ENCODE measurements at regions not wholly inside any gene's neighbourhood (a gene's known extent, or its start where the extent isn't known, plus 50 kb on each side); places are given as distances from the start of the nearest gene placed in this dataset.

DNA sequence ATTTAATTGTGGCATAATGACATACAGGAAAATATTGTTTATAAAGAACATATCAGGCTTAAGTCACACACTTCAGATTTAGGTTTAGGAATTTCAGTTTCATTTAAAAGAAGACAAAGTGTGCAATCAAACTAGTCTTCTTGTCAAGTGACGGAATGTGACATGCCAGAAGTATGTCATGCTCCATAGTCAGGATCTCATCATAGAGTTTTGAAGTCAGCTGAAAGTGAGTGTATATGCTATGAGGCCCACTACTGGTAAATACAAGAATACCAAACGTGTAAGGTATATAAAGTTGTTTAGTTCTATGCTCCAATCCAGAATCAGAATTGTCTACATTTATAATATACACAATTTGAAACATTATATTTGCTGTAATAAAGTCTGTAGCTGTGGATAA is 988.4 kb downstream of the TBL1XR1 start:
- no peak overlapping the region for H3K27ac Mint-ChIP-seq (ENCODE audit: low read depth, unreplicated experiment)
- TF ChIP-seq CTCF (IDR thresholded peaks at IDR 0.05; ENCODE audit: unreplicated experiment): no peak
- H3K4me3 Mint-ChIP-seq (ENCODE audit: unreplicated experiment): no peak overlapping the region
- no peaks in the 10 kb centered on the region for H3K4me1 Mint-ChIP-seq (ENCODE audit: insufficient read depth, unreplicated experiment)
- intact Hi-C loops (cut with micrococcal nuclease): no loop called here
- no peaks in the 10 kb centered on the region for H3K9me3 Mint-ChIP-seq (ENCODE audit: unreplicated experiment)
- ChIA-PET POLR2A (no interaction called here), CTCF (interaction anchor here (1.2 kb wide), 1 partner anchor 15 kb away, joined by 3 read pairs; no protein-coding TSS in a partner anchor)
- no peak for DNase-seq (ENCODE audit: unreplicated experiment)
- H3K36me3 Mint-ChIP-seq (ENCODE audit: insufficient read depth, unreplicated experiment): no peaks in the 10 kb centered on the region
- BruUV-seq (replicated peaks): no TSS peak
- no peaks in the 10 kb centered on the region for H3K27me3 Mint-ChIP-seq (ENCODE audit: insufficient read depth, unreplicated experiment)

- POLR2A ChIA-PET: no interaction called here
- CTCF ChIA-PET: no interaction called here
These were observed 989.0 kb downstream of the TBL1XR1 start for GRCh38 chr3:176208283-176208682.

DNA sequence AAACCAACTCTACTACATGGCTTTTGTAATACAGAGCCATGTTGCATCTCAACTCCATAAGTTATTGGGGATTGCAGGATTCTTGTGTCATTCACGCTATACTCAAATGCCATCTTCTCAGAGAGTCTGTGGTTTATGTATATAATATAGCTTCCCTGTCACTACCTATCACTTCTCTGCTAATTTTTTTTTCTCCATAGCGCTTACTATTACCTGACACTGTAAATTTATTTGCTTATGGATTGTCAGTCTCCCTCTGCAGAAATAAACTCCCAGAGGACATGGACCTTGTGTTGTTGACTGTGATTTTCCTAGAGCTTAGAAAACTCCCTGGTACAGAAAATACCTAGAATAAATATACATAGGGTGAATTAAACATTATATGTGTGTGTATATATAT is 990.5 kb downstream of the TBL1XR1 start:
- Mint-ChIP-seq H3K27ac (ENCODE audit: low read depth, unreplicated experiment) (no peak overlapping the region), H3K27me3 (ENCODE audit: insufficient read depth, unreplicated experiment) (no peaks in the 10 kb centered on the region), H3K9me3 (ENCODE audit: unreplicated experiment) (no peaks in the 10 kb centered on the region), H3K4me1 (ENCODE audit: insufficient read depth, unreplicated experiment) (no peaks in the 10 kb centered on the region), H3K4me3 (ENCODE audit: unreplicated experiment) (no peak overlapping the region), H3K36me3 (ENCODE audit: insufficient read depth, unreplicated experiment) (no peaks in the 10 kb centered on the region)
- BruUV-seq (replicated peaks): no TSS peak
- no peak for TF ChIP-seq CTCF (IDR thresholded peaks at IDR 0.05; ENCODE audit: unreplicated experiment)
- no peak for DNase-seq (ENCODE audit: unreplicated experiment)
- POLR2A ChIA-PET: no interaction called here
- intact Hi-C loops (cut with micrococcal nuclease): no loop called here
- CTCF ChIA-PET: no interaction called here

More at GRCh38 chr3:176208283-176208682, 989.0 kb downstream of the TBL1XR1 start:
- TF ChIP-seq CTCF (IDR thresholded peaks at IDR 0.05; ENCODE audit: unreplicated experiment): no peak
- no peaks in the 10 kb centered on the region for H3K4me1 Mint-ChIP-seq (ENCODE audit: insufficient read depth, unreplicated experiment)
- no peak overlapping the region for H3K4me3 Mint-ChIP-seq (ENCODE audit: unreplicated experiment)
- no peaks in the 10 kb centered on the region for H3K27me3 Mint-ChIP-seq (ENCODE audit: insufficient read depth, unreplicated experiment)
- intact Hi-C loops (cut with micrococcal nuclease): no loop called here
- H3K9me3 Mint-ChIP-seq (ENCODE audit: unreplicated experiment): no peaks in the 10 kb centered on the region
- BruUV-seq (replicated peaks): no TSS peak
- DNase-seq (ENCODE audit: unreplicated experiment): no peak
- no peaks in the 10 kb centered on the region for H3K36me3 Mint-ChIP-seq (ENCODE audit: insufficient read depth, unreplicated experiment)
- H3K27ac Mint-ChIP-seq (ENCODE audit: low read depth, unreplicated experiment): no peak overlapping the region

DNA sequence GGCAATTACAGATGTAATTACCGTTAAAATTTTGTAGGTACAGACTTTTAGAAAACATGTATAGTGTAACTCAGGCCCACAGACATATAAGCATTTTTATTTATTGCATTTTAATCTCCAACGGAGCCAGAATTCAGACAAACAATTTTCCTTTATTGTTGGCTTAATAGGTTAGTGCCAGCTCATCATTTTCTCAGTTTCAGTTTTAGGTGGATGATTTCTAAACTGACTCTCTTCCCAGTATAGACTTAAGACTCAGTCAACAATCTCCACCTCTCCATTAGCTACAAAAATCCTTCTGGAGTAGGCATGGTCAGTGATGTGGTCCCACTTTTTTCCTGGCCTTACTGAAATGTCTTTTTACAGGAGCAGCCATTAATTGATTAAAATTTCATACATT is 994.6 kb downstream of the TBL1XR1 start:
- no peaks in the 10 kb centered on the region for H3K4me1 Mint-ChIP-seq (ENCODE audit: insufficient read depth, unreplicated experiment)
- H3K9me3 Mint-ChIP-seq (ENCODE audit: unreplicated experiment): peaks cover under 1% of the 10 kb centered on the region
- no peak for DNase-seq (ENCODE audit: unreplicated experiment)
- POLR2A ChIA-PET: no interaction called here
- H3K36me3 Mint-ChIP-seq (ENCODE audit: insufficient read depth, unreplicated experiment): no peaks in the 10 kb centered on the region
- BruUV-seq (replicated peaks): no TSS peak
- CTCF ChIA-PET: interaction anchor here (0.6 kb wide), 1 partner anchor 266 kb away, joined by 4 read pairs; no protein-coding TSS in a partner anchor
- intact Hi-C loops (cut with micrococcal nuclease): no loop called here
- H3K4me3 Mint-ChIP-seq (ENCODE audit: unreplicated experiment): no peak overlapping the region
- no peaks in the 10 kb centered on the region for H3K27me3 Mint-ChIP-seq (ENCODE audit: insufficient read depth, unreplicated experiment)
- no peak overlapping the region for H3K27ac Mint-ChIP-seq (ENCODE audit: low read depth, unreplicated experiment)
- no peak for TF ChIP-seq CTCF (IDR thresholded peaks at IDR 0.05; ENCODE audit: unreplicated experiment)

Data from MCF 10A (cell line).